OCI-LY7 (cell line): ENCODE measurements at regions not wholly inside any gene's neighbourhood (a gene's known extent, or its start where the extent isn't known, plus 50 kb on each side); places are given as distances from the start of the nearest gene placed in this dataset.

Source experiments
- CTCF ChIP-seq: fragments of 200-600 bp; sonication (generic); conservative IDR thresholded peaks from 2 replicates; pipeline ENCODE4 v1.5.1; 2014; ENCODE audit warnings: mild to moderate bottlenecking, antibody characterized with exemption, low read length, moderate library complexity, mixed read lengths
- EZH2phosphoT487 ChIP-seq: fragments of 200-600 bp; sonication (generic); IDR thresholded peaks from 2 replicates; pipeline ENCODE4 v1.6.1; 2018; ENCODE audit warnings: low read depth, borderline replicate concordance, mild to moderate bottlenecking, mixed run types, antibody characterized with exemption, low read length, moderate library complexity, mixed read lengths

GRCh38 chr10:36033808-36034207 lies 391.7 kb upstream of the FZD8 start:
- TF ChIP-seq CTCF (no peak), EZH2phosphoT487 (no peak)
